Effector memory CD4-positive, alpha-beta T cell (primary cell): ENCODE measurements at regions not wholly inside any gene's neighbourhood (a gene's known extent, or its start where the extent isn't known, plus 50 kb on each side); places are given as distances from the start of the nearest gene placed in this dataset.

Source experiments
- DNase-seq, 3 donors: peaks; one replicate each; pipeline ENCODE4 v3.0.0-alpha.2; 2020
- H3K27ac ChIP-seq: 2 replicates; pipeline ENCODE4 v1.7.0; 2013; ENCODE audit warnings: mild to moderate bottlenecking, low read length, moderate library complexity; ENCODE audit not compliant: insufficient read depth, poor library complexity, severe bottlenecking
- H3K27me3 ChIP-seq: replicated peaks from 2 replicates; pipeline ENCODE4 v1.7.0; 2013; ENCODE audit warnings: mild to moderate bottlenecking, low read length; ENCODE audit not compliant: insufficient read depth, control insufficient read depth, poor library complexity, severe bottlenecking
- H3K36me3 ChIP-seq: 2 replicates; pipeline ENCODE4 v1.7.0; 2013; ENCODE audit warnings: mild to moderate bottlenecking, low read length, moderate library complexity; ENCODE audit not compliant: control insufficient read depth, insufficient read depth
- H3K4me1 ChIP-seq: 2 replicates; pipeline ENCODE4 v1.7.0; 2013; ENCODE audit warnings: low read length, mild to moderate bottlenecking; ENCODE audit not compliant: control insufficient read depth, insufficient read depth, poor library complexity, severe bottlenecking
- H3K4me3 ChIP-seq: 2 replicates; pipeline ENCODE4 v1.7.0; 2013; ENCODE audit warnings: low read length, low read depth, mild to moderate bottlenecking; ENCODE audit not compliant: insufficient read depth, poor library complexity, severe bottlenecking
- H3K9me3 ChIP-seq: 2 replicates; pipeline ENCODE4 v1.7.0; 2013; ENCODE audit warnings: mild to moderate bottlenecking, low read length, moderate library complexity; ENCODE audit not compliant: control insufficient read depth

GRCh38 chr7:13028825-13029099 lies 341.3 kb downstream of the ARL4A start:
- Histone ChIP-seq H3K36me3 (no peaks in the 10 kb centered on the region), H3K27me3 (no peaks in the 10 kb centered on the region), H3K4me3 (no peak overlapping the region), H3K4me1 (no peaks in the 10 kb centered on the region), H3K9me3 (no peaks in the 10 kb centered on the region), H3K27ac (no peak overlapping the region)
- DNase-seq = no peak

- no peaks in the 10 kb centered on the region for H3K9me3 ChIP-seq
- H3K4me3 ChIP-seq = no peak overlapping the region
- H3K27ac ChIP-seq = no peak overlapping the region
- H3K36me3 ChIP-seq = no peaks in the 10 kb centered on the region
- H3K27me3 ChIP-seq = no peaks in the 10 kb centered on the region
- no peaks in the 10 kb centered on the region for H3K4me1 ChIP-seq
- DNase-seq = no peak
These were observed 344.0 kb downstream of the ARL4A start for GRCh38 chr7:13031468-13031867.

DNA sequence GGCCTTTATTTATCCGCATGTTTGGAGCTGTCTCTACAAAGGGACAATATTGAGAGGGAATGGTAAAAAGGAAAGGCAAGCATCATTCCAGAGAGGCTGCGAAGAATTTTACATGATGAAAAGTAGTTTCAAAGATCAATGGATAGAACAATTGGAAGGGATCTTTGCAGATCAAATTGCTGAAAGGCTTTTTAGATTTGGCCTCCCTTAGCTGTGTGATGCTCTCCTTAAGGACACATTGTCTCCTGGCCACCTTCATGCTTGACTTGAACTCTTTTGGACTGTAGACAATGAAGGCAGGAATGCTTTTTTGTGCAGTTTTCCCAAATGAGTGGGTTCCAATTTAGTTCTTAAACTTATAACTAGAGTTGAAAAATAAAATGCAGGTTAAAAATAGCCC lies 344.7 kb downstream of the ARL4A start:
- Histone ChIP-seq H3K9me3 (no peaks in the 10 kb centered on the region), H3K36me3 (no peaks in the 10 kb centered on the region), H3K27ac (no peak overlapping the region), H3K27me3 (no peaks in the 10 kb centered on the region), H3K4me1 (no peaks in the 10 kb centered on the region), H3K4me3 (no peak overlapping the region)
- DNase-seq = no peak

GRCh38 chr7:13032576-13032975 lies 345.1 kb downstream of the ARL4A start:
- Histone ChIP-seq H3K27ac (no peak overlapping the region), H3K36me3 (no peaks in the 10 kb centered on the region), H3K27me3 (no peaks in the 10 kb centered on the region), H3K4me1 (no peaks in the 10 kb centered on the region), H3K4me3 (no peak overlapping the region), H3K9me3 (no peaks in the 10 kb centered on the region)
- DNase-seq = no peak

DNA sequence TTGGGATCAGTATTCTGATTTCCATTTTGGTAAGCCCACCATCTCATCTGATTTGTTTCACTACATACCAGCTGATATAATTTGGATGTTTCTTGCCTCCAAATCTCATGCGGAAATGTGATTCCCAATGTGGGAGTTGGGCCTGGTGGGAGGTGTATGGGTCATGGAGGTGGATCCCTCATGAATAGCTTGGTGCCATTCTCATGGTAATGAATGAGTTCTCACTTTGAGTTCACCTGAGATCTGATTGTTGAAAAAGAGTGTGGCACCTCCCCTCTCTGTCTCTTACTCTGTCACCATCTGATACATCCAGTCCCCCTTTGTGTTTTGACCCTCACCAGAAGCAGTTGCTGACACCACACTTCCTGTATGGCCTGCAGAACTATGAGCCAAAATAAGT lies 347.3 kb downstream of the ARL4A start:
- DNase-seq = no peak
- Histone ChIP-seq H3K36me3 (no peaks in the 10 kb centered on the region), H3K4me1 (no peaks in the 10 kb centered on the region), H3K9me3 (no peaks in the 10 kb centered on the region), H3K4me3 (no peak overlapping the region), H3K27ac (no peak overlapping the region), H3K27me3 (no peaks in the 10 kb centered on the region)

GRCh38 chr7:13035233-13035632 lies 347.8 kb downstream of the ARL4A start:
- Histone ChIP-seq H3K36me3 (no peaks in the 10 kb centered on the region), H3K4me1 (no peaks in the 10 kb centered on the region), H3K27ac (no peak overlapping the region), H3K27me3 (no peaks in the 10 kb centered on the region), H3K4me3 (no peak overlapping the region), H3K9me3 (no peaks in the 10 kb centered on the region)
- DNase-seq = no peak

DNA sequence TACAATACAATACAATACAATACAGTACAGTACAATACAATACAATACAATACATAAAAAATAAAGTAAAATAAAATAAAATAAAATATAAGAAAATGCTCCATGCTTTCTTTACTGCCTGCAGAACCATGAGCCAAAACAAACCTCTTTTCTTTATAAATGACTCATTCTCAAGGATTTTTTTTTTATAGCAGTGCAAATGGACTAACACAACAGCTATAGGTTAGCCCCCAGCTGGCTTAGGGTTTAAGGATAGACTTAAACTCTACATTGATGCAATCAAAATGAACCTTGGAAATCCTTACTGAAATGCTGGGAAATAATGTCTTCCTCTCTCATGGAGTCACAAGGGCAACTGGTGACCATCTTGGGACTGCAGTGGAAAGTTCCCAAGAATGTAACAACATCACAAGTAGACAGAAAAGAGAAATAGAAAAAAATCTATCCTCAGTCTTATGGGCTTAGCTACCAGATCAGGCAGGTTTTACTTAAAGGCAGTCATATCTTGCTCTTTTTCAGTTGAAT lies 348.9 kb downstream of the ARL4A start:
- DNase-seq = no peak
- no peak overlapping the region for H3K27ac ChIP-seq
- no peaks in the 10 kb centered on the region for H3K9me3 ChIP-seq
- no peaks in the 10 kb centered on the region for H3K36me3 ChIP-seq
- H3K4me1 ChIP-seq = no peaks in the 10 kb centered on the region
- H3K4me3 ChIP-seq = no peak overlapping the region
- no peaks in the 10 kb centered on the region for H3K27me3 ChIP-seq

DNA sequence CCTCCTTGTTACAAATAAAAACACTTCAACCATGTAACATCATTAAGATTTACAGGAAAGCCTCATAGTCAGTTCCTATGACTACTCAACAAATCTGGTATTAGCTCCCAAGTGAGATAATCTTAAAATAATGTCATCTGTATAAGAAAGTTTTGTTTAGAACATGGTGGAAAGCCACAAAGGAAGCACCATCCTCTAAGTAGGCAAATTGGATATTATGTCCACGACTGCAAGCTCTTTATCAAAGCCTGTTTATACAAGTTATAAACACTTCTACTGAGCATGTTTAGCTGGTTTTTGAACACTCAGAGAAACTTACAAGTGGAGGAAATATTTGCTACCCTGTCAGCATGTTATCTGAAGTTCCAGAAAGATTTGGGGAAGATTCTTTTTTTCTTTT lies 349.8 kb downstream of the ARL4A start:
- no peak overlapping the region for H3K4me3 ChIP-seq
- DNase-seq = no peak
- no peaks in the 10 kb centered on the region for H3K27me3 ChIP-seq
- no peaks in the 10 kb centered on the region for H3K4me1 ChIP-seq
- no peaks in the 10 kb centered on the region for H3K36me3 ChIP-seq
- H3K27ac ChIP-seq = no peak overlapping the region
- H3K9me3 ChIP-seq = no peaks in the 10 kb centered on the region

DNA sequence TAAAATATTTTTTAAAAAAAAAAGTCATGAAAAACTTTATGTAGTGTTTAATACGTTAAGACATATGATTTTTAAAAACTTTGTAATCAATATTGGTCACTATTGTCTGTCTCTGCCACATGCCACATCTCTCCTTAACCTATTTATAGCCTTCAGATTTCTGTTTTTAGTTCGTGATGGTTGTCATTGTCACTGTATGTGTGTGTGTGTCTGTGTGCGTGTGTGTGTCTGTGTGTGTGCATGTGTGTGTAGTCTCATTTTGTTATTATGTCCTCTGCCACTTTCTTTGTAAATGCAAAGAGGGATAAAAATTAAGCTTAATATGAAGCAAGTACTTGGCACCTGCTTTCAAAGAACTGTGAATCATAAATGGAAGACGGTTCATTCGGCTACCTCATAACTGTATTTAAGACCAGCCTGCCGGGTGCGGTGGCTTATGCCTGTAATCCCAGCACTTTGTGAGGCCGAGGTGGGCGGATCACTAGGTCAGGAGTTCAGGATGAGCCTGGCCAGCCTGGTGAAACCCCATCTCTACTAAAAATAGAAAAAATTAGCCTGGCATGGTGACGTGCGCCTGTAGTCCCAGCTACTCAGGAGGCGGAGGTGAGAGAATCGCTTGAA lies 354.0 kb downstream of the ARL4A start:
- H3K36me3 ChIP-seq = no peaks in the 10 kb centered on the region
- no peak overlapping the region for H3K4me3 ChIP-seq
- no peaks in the 10 kb centered on the region for H3K27me3 ChIP-seq
- no peak overlapping the region for H3K27ac ChIP-seq
- H3K4me1 ChIP-seq = no peaks in the 10 kb centered on the region
- no peaks in the 10 kb centered on the region for H3K9me3 ChIP-seq
- no peak for DNase-seq

GRCh38 chr7:13042605-13043236 lies 355.3 kb downstream of the ARL4A start:
- Histone ChIP-seq H3K27me3 (no peaks in the 10 kb centered on the region), H3K4me3 (no peak overlapping the region), H3K36me3 (no peaks in the 10 kb centered on the region), H3K27ac (no peak overlapping the region), H3K9me3 (no peaks in the 10 kb centered on the region), H3K4me1 (no peaks in the 10 kb centered on the region)
- DNase-seq = no peak
